GM12872 (cell line): ENCODE measurements at regions not wholly inside any gene's neighbourhood (a gene's known extent, or its start where the extent isn't known, plus 50 kb on each side); places are given as distances from the start of the nearest gene placed in this dataset.

Experiments used
- TF ChIP-seq, protein P1 (sequence below): IDR thresholded peaks from 3 replicates; pipeline ENCODE4 v1.5.1; 2011; ENCODE audit warnings: low read depth, mild to moderate bottlenecking, low read length, moderate library complexity; ENCODE audit not compliant: insufficient read depth

DNA sequence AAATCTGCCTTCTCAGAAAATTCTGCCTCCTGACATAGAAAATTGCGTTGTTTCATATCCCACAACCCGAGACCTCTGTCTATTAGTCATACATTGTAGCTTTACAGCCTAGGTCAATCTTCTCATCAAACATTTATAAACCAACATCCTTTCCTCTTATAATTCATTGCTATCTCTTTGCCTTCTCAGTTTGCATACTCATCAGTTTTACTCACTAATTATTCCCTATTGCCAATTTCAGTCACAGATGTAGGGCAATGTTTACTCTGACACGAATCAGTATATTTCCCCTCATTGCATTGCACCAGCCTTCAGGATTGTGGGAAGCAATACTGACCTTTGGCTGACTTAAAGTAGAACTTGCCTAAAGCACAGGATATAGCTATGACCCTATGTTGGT, 247.2 kb downstream of the CEMIP2 start:
- TF ChIP-seq, protein P1, sequence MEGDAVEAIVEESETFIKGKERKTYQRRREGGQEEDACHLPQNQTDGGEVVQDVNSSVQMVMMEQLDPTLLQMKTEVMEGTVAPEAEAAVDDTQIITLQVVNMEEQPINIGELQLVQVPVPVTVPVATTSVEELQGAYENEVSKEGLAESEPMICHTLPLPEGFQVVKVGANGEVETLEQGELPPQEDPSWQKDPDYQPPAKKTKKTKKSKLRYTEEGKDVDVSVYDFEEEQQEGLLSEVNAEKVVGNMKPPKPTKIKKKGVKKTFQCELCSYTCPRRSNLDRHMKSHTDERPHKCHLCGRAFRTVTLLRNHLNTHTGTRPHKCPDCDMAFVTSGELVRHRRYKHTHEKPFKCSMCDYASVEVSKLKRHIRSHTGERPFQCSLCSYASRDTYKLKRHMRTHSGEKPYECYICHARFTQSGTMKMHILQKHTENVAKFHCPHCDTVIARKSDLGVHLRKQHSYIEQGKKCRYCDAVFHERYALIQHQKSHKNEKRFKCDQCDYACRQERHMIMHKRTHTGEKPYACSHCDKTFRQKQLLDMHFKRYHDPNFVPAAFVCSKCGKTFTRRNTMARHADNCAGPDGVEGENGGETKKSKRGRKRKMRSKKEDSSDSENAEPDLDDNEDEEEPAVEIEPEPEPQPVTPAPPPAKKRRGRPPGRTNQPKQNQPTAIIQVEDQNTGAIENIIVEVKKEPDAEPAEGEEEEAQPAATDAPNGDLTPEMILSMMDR = no peak

DNA sequence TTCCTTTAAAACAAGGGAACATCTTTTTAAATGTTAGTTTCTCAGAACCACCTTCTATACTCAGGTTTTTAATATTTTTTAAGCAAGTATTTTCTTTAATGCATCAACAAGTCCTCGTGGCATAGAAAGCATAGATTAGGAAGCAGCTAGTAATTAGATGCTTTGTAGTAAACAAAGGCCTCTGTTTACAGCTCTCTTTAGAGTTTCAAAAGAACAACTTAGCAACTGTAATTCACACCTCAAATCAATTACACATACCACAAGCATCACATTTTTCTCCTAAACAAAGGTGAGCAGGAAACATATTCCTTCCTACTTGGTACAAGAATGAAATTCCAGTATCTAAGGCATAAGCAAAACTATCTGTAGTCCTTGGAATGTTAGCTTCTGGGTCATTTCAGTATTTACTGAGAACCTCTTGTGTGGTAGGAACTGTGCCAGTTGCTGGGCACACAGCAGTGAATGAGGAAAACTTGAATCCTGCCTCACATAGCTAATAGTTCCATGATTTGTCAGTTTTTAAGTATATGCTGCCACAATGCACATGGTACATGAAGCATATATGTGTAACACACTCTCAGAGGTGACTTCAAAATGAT, 249.1 kb downstream of the CEMIP2 start:
- TF ChIP-seq, protein P1 = no peak

DNA sequence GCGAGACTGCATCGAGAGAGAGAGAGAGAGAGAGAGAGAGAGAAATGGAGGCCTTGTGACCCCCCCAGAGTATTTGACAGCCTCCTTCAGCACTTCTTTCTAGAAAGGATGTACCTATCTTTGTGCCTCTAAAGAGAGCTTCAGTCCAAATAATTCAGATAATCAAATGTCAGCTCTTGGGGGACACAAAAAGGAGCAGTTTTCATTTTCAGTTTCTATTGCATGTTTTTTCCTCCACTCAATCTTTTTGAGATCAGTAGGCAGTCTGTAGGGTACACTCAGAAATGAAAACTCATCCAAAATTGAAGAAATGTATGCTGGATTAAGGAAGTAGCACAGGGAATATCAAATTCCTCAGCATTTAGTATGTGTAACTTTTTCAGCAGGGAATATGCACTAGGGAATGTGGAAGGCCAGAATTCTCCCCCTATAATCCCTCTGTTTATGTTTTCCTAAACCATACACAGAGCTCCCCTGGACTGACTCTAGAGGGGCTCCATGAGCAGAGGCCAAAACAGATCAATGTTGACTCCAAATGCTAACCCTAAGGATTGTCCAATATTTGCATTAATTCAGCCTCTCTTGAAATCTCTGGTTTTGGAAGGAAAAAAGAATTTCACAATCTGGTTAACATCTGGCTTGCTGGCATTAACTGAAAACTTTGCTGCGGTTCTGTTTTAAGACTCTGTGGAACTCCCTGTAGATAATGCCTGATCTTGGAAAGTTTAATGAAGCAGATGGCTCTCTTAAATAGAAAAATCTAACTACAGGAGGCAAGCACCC, 250.1 kb downstream of the CEMIP2 start:
- TF ChIP-seq, protein P1 = no peak

DNA sequence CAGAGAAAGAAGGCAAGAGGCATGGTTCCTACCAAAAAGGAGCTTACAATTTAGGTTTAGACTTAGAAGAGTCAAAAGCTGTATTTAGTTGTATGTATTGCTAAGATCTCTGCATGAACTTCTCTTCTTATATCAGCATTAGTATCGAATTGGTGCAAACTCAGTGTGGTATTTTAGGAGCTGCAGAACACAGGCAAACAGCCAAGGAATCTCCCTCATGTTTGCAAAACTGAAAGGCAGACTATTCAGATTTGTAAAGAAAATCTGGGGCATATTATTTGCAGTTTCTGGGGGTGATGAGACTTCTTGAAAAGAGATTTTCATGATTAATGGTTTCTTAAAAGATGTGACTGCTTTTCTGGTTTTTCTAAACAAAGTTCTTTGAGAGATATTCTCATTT, 252.7 kb downstream of the CEMIP2 start:
- TF ChIP-seq, protein P1 = no peak

DNA sequence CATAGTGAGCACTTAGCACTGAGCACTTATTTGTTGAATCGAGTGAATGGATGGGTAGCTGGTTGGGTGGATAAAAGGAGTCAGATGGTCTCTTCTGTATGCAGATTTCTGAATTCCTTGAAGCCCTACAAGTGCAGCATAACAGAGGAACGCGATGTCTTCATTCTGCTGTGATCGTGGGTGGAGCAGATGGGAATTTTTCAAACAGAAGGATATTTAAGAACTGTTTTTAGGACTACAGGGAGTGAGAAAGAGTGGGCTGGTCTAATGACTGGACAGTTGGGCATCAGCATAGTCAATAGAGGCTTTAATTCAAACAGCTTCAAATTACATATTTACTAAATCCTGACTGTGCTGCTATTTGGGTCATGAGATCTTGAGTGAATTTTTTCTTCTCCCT, 253.2 kb downstream of the CEMIP2 start:
- TF ChIP-seq, protein P1 = no peak

DNA sequence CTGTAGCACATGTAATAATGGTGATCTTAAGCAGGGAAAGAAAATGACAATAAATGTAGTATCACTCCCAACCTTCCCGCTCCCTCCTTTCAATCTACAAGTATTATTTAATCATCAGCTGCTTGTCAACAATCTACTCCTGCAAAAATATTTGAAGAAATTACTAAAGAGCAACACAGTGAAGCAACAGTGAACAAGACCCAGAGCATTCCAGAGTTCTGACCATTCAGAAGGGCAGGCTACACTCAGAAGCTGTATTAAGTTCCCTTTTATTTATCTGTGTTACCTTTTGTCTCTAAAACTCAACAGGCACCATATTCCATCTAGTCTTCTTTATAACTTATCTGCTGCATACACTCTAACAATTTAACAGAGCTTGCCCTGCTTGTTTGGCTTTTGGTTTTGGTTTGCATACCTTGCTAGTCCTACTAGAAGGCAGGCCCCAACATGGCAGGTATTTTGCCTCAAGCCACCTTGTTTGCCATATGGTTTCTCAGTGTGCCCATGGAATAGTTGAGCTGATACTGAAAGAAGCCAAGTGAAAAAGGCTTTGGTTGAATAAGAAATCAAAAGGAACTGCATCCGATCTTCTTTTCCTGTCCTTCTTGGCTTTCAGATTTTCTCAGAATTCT, 253.9 kb downstream of the CEMIP2 start:
- TF ChIP-seq, protein P1 = no peak

DNA sequence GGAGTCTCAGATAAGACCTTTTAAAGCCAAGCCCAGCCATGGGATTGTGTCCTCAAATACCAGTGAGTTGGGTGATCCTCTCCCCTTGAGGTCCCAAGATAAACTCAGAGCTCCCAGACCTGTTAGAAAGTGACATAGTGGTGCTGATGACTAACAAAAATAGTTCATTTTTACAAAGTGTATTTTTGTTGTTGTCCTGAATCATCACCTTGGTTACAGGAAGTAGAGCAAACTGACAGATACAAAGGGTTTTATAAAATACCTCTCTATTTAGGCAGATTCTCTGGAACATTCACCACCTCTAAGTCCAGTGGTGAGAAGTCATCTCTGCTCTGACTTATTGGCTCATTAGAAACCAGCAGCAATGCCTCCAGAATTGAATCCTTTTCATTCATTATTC, 259.3 kb downstream of the CEMIP2 start:
- TF ChIP-seq, protein P1 = no peak
